Sigmoid colon (tissue), 6 donors: ENCODE measurements at regions not wholly inside any gene's neighbourhood (a gene's known extent, or its start where the extent isn't known, plus 50 kb on each side); places are given as distances from the start of the nearest gene placed in this dataset.

Experiments used
- DNase-seq: peaks from one replicate; pipeline ENCODE4 v3.0.0-alpha.2; 2019
- H3K27ac ChIP-seq, 4 donors: fragments of 200-600 bp; sonication (generic); one replicate each; pipeline ENCODE4 v1.5.1; 2016 to 2019; ENCODE audit warnings: mild to moderate bottlenecking in 1 of 4
- H3K27me3 ChIP-seq, 3 donors: fragments of 200-600 bp; sonication (generic); one replicate each; pipeline ENCODE4 v1.5.1; 2019; ENCODE audit warnings: mild to moderate bottlenecking in 1 of 3
- H3K36me3 ChIP-seq, 4 donors: fragments of 200-600 bp; sonication (generic); one replicate each; pipeline ENCODE4 v1.5.1; 2016 to 2019
- H3K4me1 ChIP-seq, 4 donors: fragments of 200-600 bp; sonication (generic); one replicate each; pipeline ENCODE4 v1.5.1; 2017 to 2019
- H3K4me3 ChIP-seq, 4 donors: fragments of 200-600 bp; sonication (generic); one replicate each; pipeline ENCODE4 v1.5.1; 2017 to 2019; ENCODE audit warnings: mild to moderate bottlenecking in 2 of 4, moderate library complexity in 1 of 4
- H3K9me3 ChIP-seq, 4 donors: fragments of 200-600 bp in 3 of 4; sonication (generic) in 3 of 4; one replicate each; pipeline versions ENCODE4 v1.5.1 to v1.6.1; 2013 to 2019
- CTCF ChIP-seq, 4 experiments: fragments of 450-650 bp in 3 of 4; fragments of 200-600 bp in 1 of 4; IDR thresholded peaks; one replicate each; pipeline ENCODE4 v1.5.1; 2016 to 2019; ENCODE audit warnings: antibody characterized with exemption in 4 of 4, mild to moderate bottlenecking in 3 of 4, moderate library complexity in 2 of 4
- EP300 ChIP-seq, 4 donors: sonication (generic); formaldehyde crosslinking; IDR thresholded peaks; one replicate each; pipeline ENCODE4 v1.6.1; 2017; ENCODE audit warnings: antibody characterized with exemption in 4 of 4
- POLR2A ChIP-seq, 2 donors: fragments of 450-650 bp; IDR thresholded peaks; one replicate each; pipeline ENCODE4 v1.6.1; 2016; ENCODE audit warnings: antibody characterized with exemption in 2 of 2, mild to moderate bottlenecking in 2 of 2, moderate library complexity in 2 of 2
- POLR2AphosphoS5 ChIP-seq, 4 donors: sonication (generic); formaldehyde crosslinking; IDR thresholded peaks; one replicate each; pipeline ENCODE4 v1.6.1; 2017; ENCODE audit warnings: antibody characterized with exemption in 4 of 4
- WGBS, 2 donors: extraction: QIAGEN DNeasy Blood & Tissue Kit; methylation state at CpG; one replicate each; pipeline ENCODE4 v1.1.7; 2013; 5-methylcytosine and 5-hydroxymethylcytosine counted together
- intact Hi-C: fragments of 100-400 bp; cut with DNase I; formaldehyde crosslinking; loops from one replicate; pipeline ENCODE4 v1.15.1; 2023
- donor health status: healthy with polysubstance abuse.
- donor health status: healthy.

- H3K36me3 ChIP-seq = no peaks in the 10 kb centered on the region
- H3K4me3 ChIP-seq = no peak overlapping the region
- 86 to 94% methylated on average over 2 of the region's 2 CpGs for WGBS, 2 donors
- DNase-seq = no peak
- no peaks in the 10 kb centered on the region for H3K9me3 ChIP-seq
- no peaks in the 10 kb centered on the region for H3K4me1 ChIP-seq
- intact Hi-C loops = no loop called here
- no peaks in the 10 kb centered on the region for H3K27me3 ChIP-seq
- TF ChIP-seq CTCF (IDR thresholded peaks at IDR 0.05) (no peak), POLR2A (IDR thresholded peaks at IDR 0.05) (no peak), EP300 (IDR thresholded peaks at IDR 0.05) (no peak), POLR2AphosphoS5 (IDR thresholded peaks at IDR 0.05) (no peak)
- H3K27ac ChIP-seq = no peak overlapping the region
These were observed 360.8 kb downstream of the SOX9 start for GRCh38 chr17:72481572-72481971.

GRCh38 chr17:72485596-72485995 is 364.8 kb downstream of the SOX9 start:
- no peaks in the 10 kb centered on the region for H3K9me3 ChIP-seq
- H3K27ac ChIP-seq = no peak overlapping the region
- intact Hi-C loops = no loop called here
- TF ChIP-seq POLR2A (IDR thresholded peaks at IDR 0.05) = no peak
- no peak for TF ChIP-seq POLR2AphosphoS5 (IDR thresholded peaks at IDR 0.05)
- TF ChIP-seq EP300 (IDR thresholded peaks at IDR 0.05) = no peak
- TF ChIP-seq CTCF (IDR thresholded peaks at IDR 0.05) = no peak
- WGBS, 2 donors = 78 to 82% methylated on average over 4 of the region's 4 CpGs
- no peak for DNase-seq
- no peak overlapping the region for H3K4me3 ChIP-seq
- no peaks in the 10 kb centered on the region for H3K36me3 ChIP-seq
- H3K27me3 ChIP-seq = peaks cover 0 to 7% (median 0%) of the 10 kb centered on the region in 3 donors
- no peaks in the 10 kb centered on the region for H3K4me1 ChIP-seq

GRCh38 chr17:72486806-72487205 is 366.0 kb downstream of the SOX9 start:
- no peaks in the 10 kb centered on the region for H3K36me3 ChIP-seq
- H3K9me3 ChIP-seq = peaks cover 0 to 4% (median 0%) of the 10 kb centered on the region in 4 donors
- intact Hi-C loops = no loop called here
- no peak overlapping the region for H3K27ac ChIP-seq
- DNase-seq = no peak
- H3K4me1 ChIP-seq = no peaks in the 10 kb centered on the region
- H3K4me3 ChIP-seq = no peak overlapping the region
- TF ChIP-seq EP300 (IDR thresholded peaks at IDR 0.05) (no peak), POLR2A (IDR thresholded peaks at IDR 0.05) (no peak), POLR2AphosphoS5 (IDR thresholded peaks at IDR 0.05) (no peak), CTCF (IDR thresholded peaks at IDR 0.05) (no peak)
- H3K27me3 ChIP-seq = peaks cover 0 to 7% (median 0%) of the 10 kb centered on the region in 3 donors

- no peaks in the 10 kb centered on the region for H3K4me1 ChIP-seq
- H3K9me3 ChIP-seq = peaks cover 0 to 4% (median 0%) of the 10 kb centered on the region in 4 donors
- peaks cover 0 to 7% (median 0%) of the 10 kb centered on the region in 3 donors for H3K27me3 ChIP-seq
- DNase-seq = no peak
- no peak overlapping the region for H3K4me3 ChIP-seq
- no peak overlapping the region for H3K27ac ChIP-seq
- intact Hi-C loops = no loop called here
- TF ChIP-seq POLR2A (IDR thresholded peaks at IDR 0.05) = no peak
- TF ChIP-seq POLR2AphosphoS5 (IDR thresholded peaks at IDR 0.05) = no peak
- TF ChIP-seq EP300 (IDR thresholded peaks at IDR 0.05) = no peak
- no peak for TF ChIP-seq CTCF (IDR thresholded peaks at IDR 0.05)
- 67 to 71% methylated on average over 19 of the region's 19 CpGs for WGBS, 2 donors
- H3K36me3 ChIP-seq = no peaks in the 10 kb centered on the region
These were observed 367.1 kb downstream of the SOX9 start for GRCh38 chr17:72487731-72488494.
